ENCODE measurements at regions not wholly inside any gene's neighbourhood (a gene's known extent, or its start where the extent isn't known, plus 50 kb on each side); places are given as distances from the start of the nearest gene placed in this dataset.

- no peak for DNase-seq
- H3K27me3 ChIP-seq, result peaks cover 0 to 5% (median 0%) of the 10 kb centered on the region in 9 donors
- intact Hi-C loops (cut with DNase I), result loop anchor here in 1 of 10 donors (5.0 kb wide), 1 partner anchor 277 kb away; no protein-coding TSS in a partner anchor
- no peaks in the 10 kb centered on the region for H3K4me1 ChIP-seq
- TF ChIP-seq CTCF (IDR thresholded peaks at IDR 0.05), result no peak
- no peak for TF ChIP-seq POLR2A (IDR thresholded peaks at IDR 0.05)
- H3K27ac ChIP-seq, result no peak overlapping the region
- H3K36me3 ChIP-seq, result no peaks in the 10 kb centered on the region
- H3K4me3 ChIP-seq, result no peak overlapping the region
- ATAC-seq, result no peak
- 60 to 65% (median 62%) methylated on average over 5 of the region's 5 CpGs for WGBS, 4 donors
- peaks cover 0 to 3% (median 0%) of the 10 kb centered on the region in 12 donors for H3K9me3 ChIP-seq
Observed at GRCh38 chr4:18214411-18215055, 193.0 kb upstream of the LCORL start.

- Histone ChIP-seq H3K9me3 (peaks cover 0 to 3% (median 0%) of the 10 kb centered on the region in 12 donors), H3K27ac (no peak overlapping the region), H3K4me3 (no peak overlapping the region), H3K27me3 (peaks cover 0 to 5% (median 0%) of the 10 kb centered on the region in 9 donors), H3K4me1 (no peaks in the 10 kb centered on the region), H3K36me3 (no peaks in the 10 kb centered on the region)
- DNase-seq, result no peak
- ATAC-seq, result no peak
- TF ChIP-seq POLR2A (IDR thresholded peaks at IDR 0.05) (no peak), CTCF (IDR thresholded peaks at IDR 0.05) (no peak)
- 62 to 64% (median 63%) methylated on average over 3 of the region's 3 CpGs for WGBS, 4 donors
- intact Hi-C loops (cut with DNase I), result no loop called here
Observed at GRCh38 chr4:18213576-18214198, 192.1 kb upstream of the LCORL start.

DNA sequence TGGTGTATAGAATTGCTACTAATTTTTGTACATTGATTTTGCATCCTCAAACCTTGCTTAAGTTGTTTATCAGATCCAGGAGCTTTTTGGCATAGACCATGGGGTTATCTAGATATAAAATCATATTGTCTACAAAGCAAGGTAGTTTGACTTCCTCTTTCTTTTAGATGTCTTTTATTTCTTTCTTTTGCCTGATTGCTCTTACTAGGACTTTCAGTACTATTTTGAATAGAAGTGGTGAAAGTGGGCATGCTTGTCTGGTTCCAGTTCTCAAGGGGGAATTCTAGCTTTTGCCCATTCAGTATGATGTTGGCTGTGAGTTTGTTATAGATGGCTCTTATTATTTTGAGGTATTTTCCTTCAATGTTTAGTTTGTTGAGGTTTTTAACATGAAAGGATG lies 187.9 kb upstream of the LCORL start:
- H3K27ac ChIP-seq, result no peak overlapping the region
- no peak for DNase-seq
- intact Hi-C loops (cut with DNase I), result no loop called here

More for the DNA sequence above, 187.9 kb upstream of the LCORL start:
- no peaks in the 10 kb centered on the region for H3K36me3 ChIP-seq
- no peak for TF ChIP-seq POLR2A (IDR thresholded peaks at IDR 0.05)
- TF ChIP-seq CTCF (IDR thresholded peaks at IDR 0.05), result no peak
- H3K9me3 ChIP-seq, result no peaks in the 10 kb centered on the region
- peaks cover 0 to 5% (median 0%) of the 10 kb centered on the region in 9 donors for H3K27me3 ChIP-seq
- ATAC-seq, result no peak
- H3K4me1 ChIP-seq, result no peaks in the 10 kb centered on the region
- no peak overlapping the region for H3K4me3 ChIP-seq

Data from heart left ventricle (tissue), 16 donors.